ENCODE measurements at regions not wholly inside any gene's neighbourhood (a gene's known extent, or its start where the extent isn't known, plus 50 kb on each side); places are given as distances from the start of the nearest gene placed in this dataset.

DNA sequence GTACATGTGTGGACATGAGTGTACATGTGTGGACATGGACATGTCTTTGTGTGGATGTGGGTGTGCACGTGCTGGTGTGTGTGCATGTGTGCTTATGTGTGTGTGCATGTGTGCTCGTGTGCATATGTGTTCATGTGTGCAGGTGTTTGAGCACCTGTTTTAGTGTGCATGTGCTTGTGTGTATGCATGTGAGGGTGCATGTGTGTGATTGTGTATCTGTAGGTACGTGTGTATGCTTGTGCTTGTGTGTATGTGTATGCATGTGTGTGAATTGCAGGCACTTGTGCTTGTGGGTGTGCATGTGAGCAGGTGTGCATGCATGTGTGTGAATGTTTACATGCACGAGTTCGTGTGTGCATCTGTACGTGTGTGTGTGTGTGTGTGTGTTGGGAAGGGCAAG lies 300.6 kb upstream of the EEF2KMT start:
- TF ChIP-seq POLR2A (IDR thresholded peaks at IDR 0.05; ENCODE audit: borderline replicate concordance, extremely low read depth, insufficient read depth, insufficient read length) (no peak), POLR2AphosphoS5 (IDR thresholded peaks at IDR 0.05; ENCODE audit: low read depth, low read length) (no peak)
